KMS-11 (cell line): ENCODE measurements at regions not wholly inside any gene's neighbourhood (a gene's known extent, or its start where the extent isn't known, plus 50 kb on each side); places are given as distances from the start of the nearest gene placed in this dataset.

Experiments
- H2AFZ ChIP-seq: fragments of 200-600 bp; sonication (generic); 2 replicates; pipeline ENCODE4 v1.6.1; 2016; ENCODE audit warnings: antibody characterized with exemption, mixed run types, low read depth
- H3K27ac ChIP-seq: fragments of 200-600 bp; sonication (generic); 2 replicates; pipeline ENCODE4 v1.6.1; 2016; ENCODE audit warnings: mild to moderate bottlenecking, mixed run types
- H3K27me3 ChIP-seq: fragments of 200-600 bp; sonication (generic); 2 replicates; pipeline ENCODE4 v1.6.1; 2017; ENCODE audit warnings: mild to moderate bottlenecking, low read depth, mixed run types, moderate library complexity; ENCODE audit not compliant: insufficient read depth
- H3K36me3 ChIP-seq: fragments of 200-600 bp; sonication (generic); 2 replicates; pipeline ENCODE4 v1.6.1; 2017; ENCODE audit warnings: mild to moderate bottlenecking, mixed run types; ENCODE audit not compliant: insufficient read depth
- H3K4me1 ChIP-seq: fragments of 200-600 bp; sonication (generic); 2 replicates; pipeline ENCODE4 v1.6.1; 2016; ENCODE audit warnings: mild to moderate bottlenecking, low read depth, mixed run types; ENCODE audit not compliant: poor library complexity, severe bottlenecking
- H3K4me2 ChIP-seq: fragments of 200-600 bp; sonication (generic); 2 replicates; pipeline ENCODE4 v1.7.0; 2016; ENCODE audit warnings: mild to moderate bottlenecking, mixed run types
- H3K4me3 ChIP-seq: fragments of 200-600 bp; sonication (generic); IDR thresholded peaks from 2 replicates; pipeline ENCODE4 v1.6.1; 2017; ENCODE audit warnings: low read depth, low read length, mixed read lengths; ENCODE audit not compliant: insufficient read depth
- H3K79me2 ChIP-seq: fragments of 200-600 bp; sonication (generic); 2 replicates; pipeline ENCODE4 v1.6.1; 2016; ENCODE audit warnings: low read depth, mixed run types; ENCODE audit not compliant: insufficient read depth
- H3K9ac ChIP-seq: fragments of 200-600 bp; sonication (generic); 2 replicates; pipeline ENCODE4 v1.6.1; 2016; ENCODE audit warnings: mild to moderate bottlenecking, mixed run types
- H4K20me1 ChIP-seq: fragments of 200-600 bp; sonication (generic); 2 replicates; pipeline ENCODE4 v1.6.1; 2016; ENCODE audit warnings: mild to moderate bottlenecking, mixed run types; ENCODE audit not compliant: insufficient read depth
- TF ChIP-seq, protein P1 (sequence below): fragments of 200-600 bp; sonication (generic); conservative IDR thresholded peaks from 2 replicates; pipeline ENCODE4 v1.6.1; 2017; ENCODE audit warnings: low read depth, mild to moderate bottlenecking, antibody characterized with exemption, low read length, moderate library complexity, mixed read lengths

DNA sequence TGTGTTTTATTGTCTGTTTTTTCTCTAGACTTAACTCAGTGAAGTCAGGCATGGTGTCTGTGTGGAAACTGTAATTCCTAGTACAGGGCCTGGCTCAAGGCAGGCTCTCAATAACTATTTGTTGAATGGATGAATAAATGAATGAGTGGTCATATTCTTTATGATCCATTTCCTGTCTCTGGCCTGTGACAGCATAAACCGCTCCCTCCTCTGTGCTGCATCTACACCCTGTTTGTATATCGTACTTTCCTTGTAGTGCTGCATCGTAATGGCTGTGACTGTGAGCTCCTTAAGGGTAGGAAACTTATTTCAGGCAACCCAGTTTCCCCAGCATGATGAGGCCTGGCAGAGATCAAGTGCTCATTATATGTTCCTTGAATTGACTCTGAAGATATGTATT, 337.5 kb upstream of the USP24 start:
- Histone ChIP-seq H2AFZ (no peak overlapping the region), H3K36me3 (no peaks in the 10 kb centered on the region), H3K27me3 (no peaks in the 10 kb centered on the region), H4K20me1 (no peaks in the 10 kb centered on the region), H3K4me3 (no peak overlapping the region), H3K27ac (no peak overlapping the region), H3K4me2 (no peak overlapping the region), H3K79me2 (no peaks in the 10 kb centered on the region), H3K4me1 (no peaks in the 10 kb centered on the region), H3K9ac (no peak overlapping the region)
- TF ChIP-seq, protein P1, sequence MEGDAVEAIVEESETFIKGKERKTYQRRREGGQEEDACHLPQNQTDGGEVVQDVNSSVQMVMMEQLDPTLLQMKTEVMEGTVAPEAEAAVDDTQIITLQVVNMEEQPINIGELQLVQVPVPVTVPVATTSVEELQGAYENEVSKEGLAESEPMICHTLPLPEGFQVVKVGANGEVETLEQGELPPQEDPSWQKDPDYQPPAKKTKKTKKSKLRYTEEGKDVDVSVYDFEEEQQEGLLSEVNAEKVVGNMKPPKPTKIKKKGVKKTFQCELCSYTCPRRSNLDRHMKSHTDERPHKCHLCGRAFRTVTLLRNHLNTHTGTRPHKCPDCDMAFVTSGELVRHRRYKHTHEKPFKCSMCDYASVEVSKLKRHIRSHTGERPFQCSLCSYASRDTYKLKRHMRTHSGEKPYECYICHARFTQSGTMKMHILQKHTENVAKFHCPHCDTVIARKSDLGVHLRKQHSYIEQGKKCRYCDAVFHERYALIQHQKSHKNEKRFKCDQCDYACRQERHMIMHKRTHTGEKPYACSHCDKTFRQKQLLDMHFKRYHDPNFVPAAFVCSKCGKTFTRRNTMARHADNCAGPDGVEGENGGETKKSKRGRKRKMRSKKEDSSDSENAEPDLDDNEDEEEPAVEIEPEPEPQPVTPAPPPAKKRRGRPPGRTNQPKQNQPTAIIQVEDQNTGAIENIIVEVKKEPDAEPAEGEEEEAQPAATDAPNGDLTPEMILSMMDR = no peak

DNA sequence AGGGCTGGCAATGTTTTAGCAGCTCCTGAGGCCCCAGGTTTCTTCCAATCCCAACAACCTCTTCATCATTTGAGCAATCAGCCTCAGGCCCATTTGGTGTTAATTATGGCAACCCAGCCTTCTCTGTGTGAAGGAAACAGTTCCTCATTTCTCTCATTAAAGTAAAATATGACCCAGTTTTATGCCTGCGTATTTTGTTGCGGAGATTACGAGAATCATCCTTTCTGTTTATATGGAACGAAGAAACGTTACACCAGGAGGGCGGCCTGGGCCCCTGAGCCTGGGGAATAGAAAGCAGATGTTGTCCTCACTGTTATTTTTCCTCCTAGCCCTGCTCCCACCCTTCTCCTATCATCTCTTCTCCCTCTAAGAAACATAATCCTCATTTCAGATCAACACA, 332.2 kb upstream of the USP24 start:
- no peaks in the 10 kb centered on the region for H3K79me2 ChIP-seq
- no peaks in the 10 kb centered on the region for H4K20me1 ChIP-seq
- TF ChIP-seq, protein P1 = no peak
- H3K9ac ChIP-seq = no peak overlapping the region
- H3K36me3 ChIP-seq = no peaks in the 10 kb centered on the region
- H3K27me3 ChIP-seq = no peaks in the 10 kb centered on the region
- no peaks in the 10 kb centered on the region for H3K4me1 ChIP-seq
- H2AFZ ChIP-seq = no peak overlapping the region
- no peak overlapping the region for H3K4me2 ChIP-seq
- no peak overlapping the region for H3K27ac ChIP-seq
- no peak overlapping the region for H3K4me3 ChIP-seq

DNA sequence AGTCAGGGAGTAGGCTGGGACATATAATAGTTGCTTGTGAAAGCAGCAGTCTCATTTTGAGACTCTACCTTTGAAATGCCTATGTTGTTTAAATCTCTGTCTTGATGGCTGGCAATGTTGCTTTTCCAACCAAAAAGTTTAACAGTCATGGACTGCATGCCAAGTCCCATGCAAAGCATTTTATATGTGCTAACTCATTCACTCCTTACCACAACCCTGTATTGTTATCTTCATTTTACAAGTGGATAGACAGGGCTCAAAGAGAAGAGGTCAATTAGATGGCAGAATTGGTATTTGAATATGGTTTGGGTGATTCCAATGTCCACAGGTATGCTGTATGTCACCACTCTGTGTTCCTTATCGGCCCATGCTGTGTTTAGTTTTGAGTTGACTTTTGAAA, 331.4 kb upstream of the USP24 start:
- no peak overlapping the region for H3K9ac ChIP-seq
- no peak overlapping the region for H3K4me3 ChIP-seq
- no peaks in the 10 kb centered on the region for H3K4me1 ChIP-seq
- H2AFZ ChIP-seq = no peak overlapping the region
- no peak overlapping the region for H3K27ac ChIP-seq
- TF ChIP-seq, protein P1 = no peak
- no peaks in the 10 kb centered on the region for H3K79me2 ChIP-seq
- no peaks in the 10 kb centered on the region for H3K36me3 ChIP-seq
- H3K4me2 ChIP-seq = no peak overlapping the region
- H4K20me1 ChIP-seq = no peaks in the 10 kb centered on the region
- H3K27me3 ChIP-seq = no peaks in the 10 kb centered on the region

DNA sequence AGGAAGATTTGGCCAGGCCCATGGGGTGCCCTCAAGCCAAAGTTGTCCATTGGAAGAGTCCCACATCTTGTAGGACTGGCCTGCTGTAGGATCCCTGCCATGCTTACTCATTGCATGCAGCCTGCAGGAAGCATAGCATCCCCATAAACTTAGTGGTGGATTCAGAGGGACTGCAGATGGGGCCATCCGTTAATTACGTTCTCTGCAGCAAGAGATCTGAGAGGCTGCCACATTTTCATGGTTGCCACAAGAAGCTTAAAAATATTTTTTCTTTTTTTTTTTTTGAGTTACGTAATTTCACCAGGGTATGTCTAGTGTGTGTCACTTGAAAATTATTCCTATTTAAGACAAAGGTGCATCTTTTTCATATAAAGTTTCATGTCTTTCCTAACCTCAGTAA, 329.7 kb upstream of the USP24 start:
- no peaks in the 10 kb centered on the region for H3K4me1 ChIP-seq
- no peaks in the 10 kb centered on the region for H3K79me2 ChIP-seq
- H4K20me1 ChIP-seq = no peaks in the 10 kb centered on the region
- no peak overlapping the region for H3K9ac ChIP-seq
- no peak overlapping the region for H3K27ac ChIP-seq
- no peaks in the 10 kb centered on the region for H3K36me3 ChIP-seq
- TF ChIP-seq, protein P1 = no peak
- no peak overlapping the region for H2AFZ ChIP-seq
- no peak overlapping the region for H3K4me2 ChIP-seq
- no peaks in the 10 kb centered on the region for H3K27me3 ChIP-seq
- H3K4me3 ChIP-seq = no peak overlapping the region
